SK-N-MC (cell line): ENCODE measurements at regions not wholly inside any gene's neighbourhood (a gene's known extent, or its start where the extent isn't known, plus 50 kb on each side); places are given as distances from the start of the nearest gene placed in this dataset.
"Not testable (repeated sequence)": the region's sequence is repeated elsewhere in the genome, so short reads cannot be mapped to it uniquely, and the experiment has no call there.

Source experiments
- DNase-seq: peaks from one replicate; pipeline ENCODE4 v3.0.0-alpha.2; 2011; ENCODE audit warnings: low read depth, low spot score
- H3K27ac ChIP-seq: fragments of 200-600 bp; sonication (generic); 2 replicates; pipeline ENCODE4 v1.5.1; 2016; ENCODE audit warnings: mixed run types
- H3K36me3 ChIP-seq: fragments of 200-600 bp; sonication (generic); 2 replicates; pipeline ENCODE4 v1.6.1; 2017; ENCODE audit warnings: antibody characterized with exemption, low read length, mixed read lengths; ENCODE audit not compliant: insufficient read depth
- H3K4me3 ChIP-seq: fragments of 200-600 bp; sonication (generic); 2 replicates; pipeline ENCODE4 v1.5.1; 2016
- H3K9ac ChIP-seq: fragments of 200-600 bp; sonication (generic); 2 replicates; pipeline ENCODE4 v1.8.0; 2017; ENCODE audit warnings: mixed run types, mixed read lengths; ENCODE audit not compliant: insufficient read length
- H3K9me3 ChIP-seq: fragments of 200-600 bp; sonication (generic); 2 replicates; pipeline ENCODE4 v1.6.1; 2017; ENCODE audit warnings: low read depth, mild to moderate bottlenecking, antibody characterized with exemption, low read length, moderate library complexity, mixed read lengths
- EZH2 ChIP-seq: fragments of 200-600 bp; sonication (generic); IDR thresholded peaks from one replicate; pipeline ENCODE4 v1.6.1; 2017; ENCODE audit warnings: antibody characterized with exemption
- FOXP2 ChIP-seq: optimal IDR thresholded peaks from 2 replicates; pipeline ENCODE3; 2011; ENCODE audit warnings: mild to moderate bottlenecking, moderate library complexity; ENCODE audit not compliant: insufficient read depth; ENCODE audit errors: extremely low read length, control extremely low read depth
- POLR2AphosphoS5 ChIP-seq: IDR thresholded peaks from 2 replicates; pipeline ENCODE4 v1.6.1; 2012; ENCODE audit warnings: mild to moderate bottlenecking, low read depth, low read length, borderline replicate concordance

- H3K27ac ChIP-seq = peak overlapping the region; percentile 83
- H3K4me3 ChIP-seq = peak overlapping the region; percentile 57; the same call in 1 of the 2 replicates
- DNase-seq = no peak
- no peak overlapping the region for H3K9ac ChIP-seq
- H3K36me3 ChIP-seq = no peaks in the 10 kb centered on the region
- no peaks in the 10 kb centered on the region for H3K9me3 ChIP-seq
- TF ChIP-seq POLR2AphosphoS5 = no peak
- no peak for TF ChIP-seq FOXP2
- no peak for TF ChIP-seq EZH2
Observed at GRCh38 chr5:15365070-15365469, 134.9 kb upstream of the FBXL7 start.

GRCh38 chr5:15363601-15364000 is 136.4 kb upstream of the FBXL7 start:
- Histone ChIP-seq H3K9me3 (no peaks in the 10 kb centered on the region), H3K36me3 (no peaks in the 10 kb centered on the region), H3K9ac (no peak overlapping the region), H3K27ac (no peak overlapping the region), H3K4me3 (no peak overlapping the region)
- no peak for DNase-seq
- TF ChIP-seq POLR2AphosphoS5 (no peak), FOXP2 (no peak), EZH2 (no peak)

GRCh38 chr5:15357092-15357453 is 142.9 kb upstream of the FBXL7 start:
- H3K36me3 ChIP-seq, H3K9ac ChIP-seq, H3K9me3 ChIP-seq, DNase-seq, H3K27ac ChIP-seq, H3K4me3 ChIP-seq: not testable (repeated sequence)

- not testable (repeated sequence) for H3K4me3 ChIP-seq, H3K9me3 ChIP-seq
Observed at GRCh38 chr5:15356308-15357091, 143.5 kb upstream of the FBXL7 start.

GRCh38 chr5:15354021-15354420 is 146.0 kb upstream of the FBXL7 start:
- no peaks in the 10 kb centered on the region for H3K36me3 ChIP-seq
- H3K27ac ChIP-seq = peak overlapping the region; percentile 94
- no peaks in the 10 kb centered on the region for H3K9me3 ChIP-seq
- peak; percentile 94 for TF ChIP-seq FOXP2
- no peak for TF ChIP-seq EZH2
- peak overlapping the region; percentile 50 for H3K9ac ChIP-seq
- H3K4me3 ChIP-seq = peak overlapping the region; percentile 68
- DNase-seq = peak; percentile 87

More at GRCh38 chr5:15356308-15357091, 143.5 kb upstream of the FBXL7 start:
- H3K36me3 ChIP-seq, DNase-seq, H3K9ac ChIP-seq, H3K27ac ChIP-seq: not testable (repeated sequence)

GRCh38 chr5:15353086-15353645 is 146.8 kb upstream of the FBXL7 start:
- Histone ChIP-seq H3K36me3 (no peaks in the 10 kb centered on the region), H3K4me3 (no peak overlapping the region), H3K9ac (no peak overlapping the region), H3K27ac (no peak overlapping the region), H3K9me3 (no peaks in the 10 kb centered on the region)
- DNase-seq = no peak
- TF ChIP-seq FOXP2 = no peak
- no peak for TF ChIP-seq EZH2
- no peak for TF ChIP-seq POLR2AphosphoS5

- no peak for DNase-seq
- TF ChIP-seq EZH2 (no peak), POLR2AphosphoS5 (no peak), FOXP2 (no peak)
- Histone ChIP-seq H3K36me3 (no peaks in the 10 kb centered on the region), H3K27ac (no peak overlapping the region), H3K9me3 (no peaks in the 10 kb centered on the region), H3K4me3 (no peak overlapping the region), H3K9ac (no peak overlapping the region)
Observed at GRCh38 chr5:15350614-15351013, 149.4 kb upstream of the FBXL7 start.

GRCh38 chr5:15346738-15347137 is 153.2 kb upstream of the FBXL7 start:
- TF ChIP-seq EZH2 (no peak), POLR2AphosphoS5 (no peak), FOXP2 (no peak)

GRCh38 chr5:15344954-15345353 is 155.0 kb upstream of the FBXL7 start:
- peak overlapping the region; percentile 25; the same call in 1 of the 2 replicates for H3K27ac ChIP-seq
- TF ChIP-seq POLR2AphosphoS5 = no peak
- no peak for DNase-seq
- no peaks in the 10 kb centered on the region for H3K9me3 ChIP-seq
- H3K9ac ChIP-seq = no peak overlapping the region
- no peaks in the 10 kb centered on the region for H3K36me3 ChIP-seq
- H3K4me3 ChIP-seq = no peak overlapping the region

More at GRCh38 chr5:15346738-15347137, 153.2 kb upstream of the FBXL7 start:
- Histone ChIP-seq H3K36me3 (no peaks in the 10 kb centered on the region), H3K9ac (no peak overlapping the region), H3K27ac (peak overlapping the region; percentile 84), H3K4me3 (peak overlapping the region; percentile 5; the same call in 1 of the 2 replicates), H3K9me3 (no peaks in the 10 kb centered on the region)
- no peak for DNase-seq
